ENCODE measurements at regions not wholly inside any gene's neighbourhood (a gene's known extent, or its start where the extent isn't known, plus 50 kb on each side); places are given as distances from the start of the nearest gene placed in this dataset.
"Not testable (repeated sequence)": the region's sequence is repeated elsewhere in the genome, so short reads cannot be mapped to it uniquely, and the experiment has no call there.

- no peak for DNase-seq (ENCODE audit: low spot score)
Measured at GRCh38 chr6:97347111-97347510, 64.1 kb upstream of the MMS22L start.

DNA sequence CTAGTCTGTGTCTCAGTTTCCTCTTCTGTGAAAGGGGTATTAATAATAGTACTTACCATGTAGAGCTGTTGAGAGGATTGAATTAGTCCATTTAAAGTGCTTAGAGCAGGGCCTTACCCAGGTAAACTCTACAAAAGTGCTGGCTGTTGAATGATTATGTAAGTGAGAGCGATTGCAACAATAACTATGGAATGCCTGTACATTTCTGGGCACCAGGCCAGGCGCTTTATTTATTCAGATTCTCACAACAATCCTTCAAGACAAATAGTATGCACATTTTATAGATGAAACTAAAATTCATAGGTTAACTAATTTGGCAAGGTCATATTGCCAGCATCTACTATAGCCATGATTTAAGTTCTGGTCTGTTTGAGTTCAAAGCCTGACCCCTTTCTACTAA, 78.3 kb upstream of the MMS22L start:
- DNase-seq (ENCODE audit: low spot score): no peak

DNA sequence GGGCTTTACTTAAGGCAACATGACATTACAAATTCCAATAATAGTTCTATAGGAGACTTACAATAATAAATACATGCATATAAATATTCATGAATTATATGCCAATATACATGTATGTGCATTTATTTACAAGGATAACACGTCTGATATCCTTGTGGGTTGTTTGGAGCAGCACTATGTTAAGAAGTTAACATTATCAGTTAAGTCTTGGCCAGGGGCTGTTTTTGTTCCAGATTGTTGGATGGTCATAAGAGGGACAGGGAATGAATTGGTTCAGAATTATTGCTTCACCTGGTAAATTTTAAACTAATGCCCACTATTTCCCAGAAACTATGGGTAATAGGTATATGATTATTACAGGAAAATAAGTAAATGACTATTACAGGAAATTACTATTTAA, 81.3 kb upstream of the MMS22L start:
- DNase-seq (ENCODE audit: low spot score): no peak

DNA sequence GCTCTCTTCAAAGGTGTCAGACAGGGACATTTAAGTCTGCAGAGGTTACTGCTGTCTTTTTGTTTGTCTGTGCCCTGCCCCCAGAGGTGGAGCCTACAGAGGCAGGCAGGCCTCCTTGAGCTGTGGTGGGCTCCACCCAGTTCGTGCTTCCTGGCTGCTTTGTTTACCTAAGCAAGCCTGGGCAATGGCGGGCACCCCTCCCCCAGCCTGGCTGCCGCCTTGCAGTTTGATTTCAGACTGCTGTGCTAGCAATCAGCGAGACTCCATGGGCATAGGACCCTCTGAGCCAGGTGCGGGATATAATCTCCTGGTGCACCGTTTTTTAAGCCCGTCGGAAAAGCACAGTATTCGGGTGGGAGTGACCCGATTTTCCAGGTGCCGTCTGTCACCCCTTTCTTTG, 99.1 kb upstream of the MMS22L start:
- DNase-seq (ENCODE audit: low spot score): not testable (repeated sequence)

DNA sequence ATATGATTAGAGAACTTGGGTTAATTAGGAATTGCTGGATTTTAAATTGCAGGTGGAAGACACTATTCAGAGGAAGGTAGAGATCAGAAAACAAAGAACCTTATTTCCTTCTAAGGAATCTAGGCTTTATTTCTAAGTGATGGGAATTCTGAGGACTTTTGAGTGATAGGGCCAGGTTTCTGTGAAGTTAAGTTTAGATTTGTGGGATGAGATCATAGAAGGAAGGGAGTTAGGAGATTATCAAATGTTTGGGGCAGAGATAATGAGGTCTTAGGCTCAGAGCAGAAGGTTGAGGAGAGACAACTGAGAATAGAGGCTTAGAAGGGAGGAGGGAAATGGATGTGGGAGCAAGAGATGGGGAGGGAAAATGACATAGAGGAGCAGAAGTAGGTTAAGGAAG, 109.7 kb upstream of the MMS22L start:
- DNase-seq (ENCODE audit: low spot score): no peak

DNA sequence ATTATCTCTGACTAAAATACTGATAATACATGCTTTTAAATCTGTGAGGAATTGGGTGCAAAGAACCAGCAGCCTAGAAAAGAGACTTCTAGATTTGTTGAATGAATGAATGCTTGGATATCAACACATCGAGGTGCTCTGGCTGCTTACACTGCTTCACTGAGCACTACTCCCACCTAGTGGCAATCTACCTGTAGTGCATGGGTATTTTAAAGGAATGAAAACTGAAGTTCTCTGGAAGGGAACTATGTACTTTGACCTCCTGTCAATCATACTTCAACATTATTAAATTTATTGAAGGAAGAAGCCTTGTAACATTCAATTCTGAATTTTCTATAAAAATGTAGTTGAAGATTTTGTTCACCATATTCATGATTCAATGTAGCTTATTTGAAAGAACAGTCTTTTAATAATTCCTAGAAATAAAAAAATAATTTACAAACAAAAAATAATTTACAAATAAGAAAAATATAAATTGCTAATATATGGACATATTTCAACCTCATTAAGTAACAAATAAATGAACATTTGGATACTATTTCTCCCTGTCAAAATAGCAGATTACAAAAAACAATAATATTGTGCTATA, 111.2 kb upstream of the MMS22L start:
- peak; percentile 42 for DNase-seq (ENCODE audit: low spot score)

GRCh38 chr6:97396880-97397279, 113.9 kb upstream of the MMS22L start:
- DNase-seq (ENCODE audit: low spot score): no peak

DNA sequence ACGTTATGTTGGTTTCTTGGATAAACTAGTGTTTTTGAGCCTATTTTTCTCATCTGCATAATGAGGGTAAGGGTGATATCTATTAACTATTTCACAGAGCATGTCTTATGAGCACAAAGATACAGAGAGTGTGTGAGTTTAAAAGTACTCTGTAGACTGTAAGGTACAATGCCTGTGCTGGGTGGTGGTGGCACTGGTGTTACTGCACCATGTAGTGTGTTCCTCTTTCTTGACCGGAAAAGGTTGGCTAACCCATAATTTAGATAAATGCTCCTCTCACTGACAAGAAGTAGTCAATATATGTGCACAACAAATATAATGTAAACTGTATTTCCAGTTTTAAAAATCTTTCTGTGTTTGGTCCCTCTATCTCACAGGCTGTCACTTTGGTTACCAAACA, 116.2 kb upstream of the MMS22L start:
- no peak for DNase-seq (ENCODE audit: low spot score)

DNA sequence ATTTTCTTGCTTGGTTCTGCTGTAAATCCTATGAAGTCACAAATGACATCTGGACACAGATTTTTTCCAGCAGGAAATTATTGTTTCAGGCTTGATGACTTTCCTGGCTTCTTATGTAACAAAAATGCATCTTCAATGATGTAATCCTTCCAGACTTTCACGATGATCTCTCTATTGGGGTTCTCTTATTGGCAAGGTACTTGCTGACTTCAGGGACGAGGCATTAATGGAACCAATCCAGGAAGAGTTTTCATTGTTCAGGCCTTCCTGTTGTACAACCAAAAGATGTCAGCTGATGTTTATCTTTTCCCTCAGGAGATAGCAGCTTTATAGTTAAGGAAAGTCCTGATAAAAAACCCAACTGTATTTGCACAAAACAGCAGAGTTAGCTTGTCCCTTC, 118.5 kb upstream of the MMS22L start:
- DNase-seq (ENCODE audit: low spot score): no peak

DNA sequence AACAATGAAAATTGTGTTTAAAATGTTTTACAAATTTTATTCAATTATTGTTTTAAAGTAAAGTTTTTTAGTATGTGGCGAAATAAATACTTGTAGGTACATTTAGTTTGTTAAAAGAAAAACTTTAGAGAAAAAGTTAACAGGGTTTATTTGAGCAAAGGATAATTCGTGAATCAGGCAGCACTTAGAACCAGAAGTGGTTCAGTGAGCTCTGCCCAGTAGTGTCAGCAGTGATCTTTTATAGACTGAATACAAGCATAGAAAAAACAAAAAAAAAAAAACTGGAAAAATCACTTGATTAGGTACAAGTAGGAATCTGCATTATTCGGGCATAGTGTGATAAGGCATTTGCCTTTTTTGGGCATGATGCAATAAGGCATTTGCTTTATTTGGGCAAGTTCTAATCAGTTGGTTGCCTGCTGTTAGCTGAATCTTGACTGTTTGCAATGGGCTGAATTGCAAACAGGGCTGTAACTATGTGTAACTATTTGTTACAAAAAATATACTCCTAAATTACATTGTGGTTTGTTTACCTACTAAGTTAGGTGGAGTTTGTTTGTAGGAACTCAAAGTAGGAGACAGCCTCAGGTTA, 122.9 kb upstream of the MMS22L start:
- DNase-seq (ENCODE audit: low spot score): no peak

DNA sequence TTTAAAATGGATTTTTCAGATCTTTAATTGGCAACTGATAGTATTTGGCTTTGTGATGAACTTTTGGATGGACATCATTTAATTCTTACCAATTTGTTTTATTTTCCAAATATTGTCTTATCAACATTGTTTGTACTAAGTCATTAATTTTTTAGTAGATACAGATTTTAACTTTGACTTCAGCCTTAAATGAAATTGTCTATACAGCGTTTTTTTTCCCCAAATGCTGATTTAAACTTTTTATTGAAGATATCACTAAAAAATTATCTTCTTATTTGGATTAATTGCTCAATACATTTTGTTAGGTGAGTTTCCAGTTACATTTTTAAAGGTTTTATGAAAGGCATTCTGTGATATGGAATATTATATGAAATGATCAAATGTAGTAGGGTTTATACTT, 123.6 kb upstream of the MMS22L start:
- DNase-seq (ENCODE audit: low spot score): no peak

- no peak for DNase-seq (ENCODE audit: low spot score)
Measured at GRCh38 chr6:97411610-97412009, 128.6 kb upstream of the MMS22L start.

DNA sequence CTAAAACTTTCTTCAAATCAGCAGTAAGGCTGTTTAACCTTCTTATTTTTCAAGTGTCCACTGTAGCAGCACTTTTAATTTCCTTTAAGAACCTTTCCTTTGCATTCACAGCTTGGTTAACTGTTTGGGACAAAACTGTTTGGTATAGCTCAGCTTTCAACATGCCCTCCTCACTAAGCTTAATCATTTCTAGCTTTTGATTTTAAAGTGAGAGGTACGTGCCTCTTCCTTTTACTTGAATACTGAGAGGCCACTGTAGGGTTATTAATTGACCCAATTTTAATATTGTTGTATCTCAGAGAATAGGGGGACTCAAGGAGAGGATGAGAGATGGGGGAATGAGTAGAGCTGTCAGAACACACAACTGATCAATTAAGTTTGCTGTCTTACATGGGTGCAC, 129.5 kb upstream of the MMS22L start:
- DNase-seq (ENCODE audit: low spot score): no peak

DNA sequence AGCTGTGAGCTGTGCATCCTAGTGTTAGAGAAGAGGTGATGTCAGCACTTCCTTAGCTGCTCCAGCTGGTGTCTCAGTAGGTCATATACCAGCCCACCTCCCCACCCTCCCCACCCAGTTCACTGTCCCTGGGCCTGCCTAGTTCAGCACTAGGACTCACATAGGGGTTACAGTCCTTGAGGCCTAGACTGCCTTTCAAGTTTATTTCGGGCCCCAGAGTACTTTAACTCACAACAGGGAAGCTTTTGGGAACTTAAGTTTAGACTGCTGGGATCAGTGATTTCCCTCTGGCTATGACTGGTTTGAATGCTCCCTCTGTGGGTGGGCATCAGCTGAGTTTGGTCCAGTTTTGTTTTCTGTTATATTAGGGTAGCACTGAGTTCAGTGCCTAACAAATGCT, 139.2 kb upstream of the MMS22L start:
- DNase-seq (ENCODE audit: low spot score): no peak

GRCh38 chr6:97423190-97423589, 140.2 kb upstream of the MMS22L start:
- DNase-seq (ENCODE audit: low spot score): no peak

DNA sequence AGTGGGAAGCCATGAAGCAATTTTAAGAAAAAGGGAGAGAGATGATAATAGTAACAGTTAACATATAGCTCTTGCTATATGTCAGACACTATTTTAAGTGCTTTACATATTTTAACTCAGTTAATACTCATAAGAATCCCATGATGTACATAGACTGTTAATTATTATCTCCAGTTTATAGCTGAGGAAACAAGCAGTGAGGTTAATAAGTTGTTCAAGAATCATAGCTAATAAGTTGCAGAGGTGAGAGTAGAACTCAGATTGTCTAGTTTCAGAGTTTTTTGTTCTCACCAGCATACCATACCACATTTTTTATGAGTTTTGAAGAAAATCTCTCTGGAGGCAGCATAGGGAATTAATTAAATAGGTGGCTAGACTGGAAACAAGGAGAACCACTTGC, 144.6 kb upstream of the MMS22L start:
- no peak for DNase-seq (ENCODE audit: low spot score)

DNA sequence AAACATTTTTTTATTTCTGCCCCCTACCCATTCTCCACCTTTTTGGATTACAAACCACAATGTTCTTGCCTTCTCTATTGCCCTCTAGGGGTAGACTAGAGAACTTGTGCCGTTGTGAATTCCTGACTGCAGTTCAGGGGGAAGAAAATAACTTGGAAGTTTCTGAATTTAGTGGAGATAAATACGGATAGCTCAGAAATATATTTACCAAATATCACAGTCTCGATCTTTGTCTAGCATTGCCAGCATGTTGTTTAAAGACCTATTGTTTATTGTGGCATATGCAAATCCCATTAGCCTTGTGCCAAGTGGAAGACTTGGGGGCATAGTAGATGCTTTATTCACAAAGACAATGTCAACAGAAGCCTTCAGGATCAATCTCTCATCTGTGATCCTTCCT, 154.1 kb upstream of the MMS22L start:
- peak; percentile 6 for DNase-seq (ENCODE audit: low spot score)

GRCh38 chr6:97438011-97438671, 155.1 kb upstream of the MMS22L start:
- no peak for DNase-seq (ENCODE audit: low spot score)

DNA sequence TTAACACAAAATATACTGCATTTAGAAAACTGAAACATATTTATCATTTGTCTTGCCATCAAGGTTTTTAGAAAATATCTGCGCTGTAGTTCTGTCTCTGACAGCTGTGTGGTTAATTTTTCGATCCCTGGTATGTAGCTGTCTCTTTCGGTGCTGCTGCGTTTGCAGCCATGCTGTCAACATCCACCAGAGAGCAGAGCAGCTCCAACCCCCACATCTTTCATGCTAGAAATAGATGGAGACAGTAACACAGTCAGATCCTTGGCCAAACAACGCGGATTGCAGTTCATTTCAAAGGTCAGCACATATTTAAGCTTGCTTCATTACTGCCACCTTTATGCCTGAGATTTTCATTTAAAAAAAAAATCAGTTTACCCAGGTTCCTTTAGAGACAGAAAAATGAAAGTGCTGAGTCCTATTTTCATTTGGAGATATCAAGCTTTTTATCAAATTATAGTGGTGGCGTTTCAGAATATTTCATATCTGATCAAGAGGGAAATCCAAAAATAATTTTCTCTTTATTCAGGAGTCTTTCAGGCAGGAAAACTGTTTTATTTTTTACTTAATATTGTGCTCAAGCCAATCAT, 157.7 kb upstream of the MMS22L start:
- DNase-seq (ENCODE audit: low spot score): peak; percentile 63

- DNase-seq (ENCODE audit: low spot score): no peak
Measured at GRCh38 chr6:97443408-97444080, 160.5 kb upstream of the MMS22L start.

DNA sequence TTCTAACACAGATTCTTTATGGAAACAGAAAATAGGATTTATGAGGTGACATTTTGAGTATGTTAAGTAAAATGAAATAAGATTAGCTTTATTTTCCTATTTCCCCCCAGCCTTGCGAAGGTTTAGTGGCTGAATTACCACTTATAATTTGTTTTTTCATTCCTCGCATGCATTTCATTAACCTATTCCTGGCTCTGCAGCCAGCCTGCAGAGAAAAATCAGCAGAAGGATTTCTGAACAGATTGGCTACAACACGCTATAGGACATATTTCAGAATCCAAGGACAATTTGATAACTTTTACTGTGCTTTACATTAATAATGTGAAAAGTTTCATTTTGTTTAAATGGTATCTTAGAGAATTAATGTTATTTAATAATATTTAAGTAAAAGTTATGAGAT, 162.4 kb upstream of the MMS22L start:
- DNase-seq (ENCODE audit: low spot score): no peak

GRCh38 chr6:97449444-97449966, 166.5 kb upstream of the MMS22L start:
- no peak for DNase-seq (ENCODE audit: low spot score)

GRCh38 chr6:97450087-97450486, 167.1 kb upstream of the MMS22L start:
- no peak for DNase-seq (ENCODE audit: low spot score)
